ENCODE measurements at regions not wholly inside any gene's neighbourhood (a gene's known extent, or its start where the extent isn't known, plus 50 kb on each side); places are given as distances from the start of the nearest gene placed in this dataset.
"Not testable (repeated sequence)": the region's sequence is repeated elsewhere in the genome, so short reads cannot be mapped to it uniquely, and the experiment has no call there.

DNA sequence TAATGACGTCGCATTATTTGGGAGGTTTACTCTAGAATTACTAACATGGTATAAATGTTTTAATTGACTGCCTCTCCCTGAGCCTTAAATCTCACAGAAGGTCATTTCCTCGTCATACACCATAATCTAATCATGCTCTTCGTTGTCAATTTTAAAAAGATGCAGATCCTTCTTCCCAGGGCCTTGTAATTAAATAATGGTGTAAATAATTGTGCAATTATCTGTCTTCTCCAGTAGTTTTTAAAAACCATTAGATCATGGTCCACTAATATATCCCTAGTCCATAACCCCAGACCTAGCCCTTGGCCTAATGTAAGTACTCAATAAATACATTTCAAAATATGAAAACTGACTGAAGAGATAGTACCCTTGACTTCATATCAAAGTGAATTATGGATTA lies 181.5 kb upstream of the GNAI1 start:
- DNase-seq (ENCODE audit: low spot score) = no peak

GRCh38 chr7:79952399-79952798 lies 182.2 kb upstream of the GNAI1 start:
- no peak for DNase-seq (ENCODE audit: low spot score)

DNA sequence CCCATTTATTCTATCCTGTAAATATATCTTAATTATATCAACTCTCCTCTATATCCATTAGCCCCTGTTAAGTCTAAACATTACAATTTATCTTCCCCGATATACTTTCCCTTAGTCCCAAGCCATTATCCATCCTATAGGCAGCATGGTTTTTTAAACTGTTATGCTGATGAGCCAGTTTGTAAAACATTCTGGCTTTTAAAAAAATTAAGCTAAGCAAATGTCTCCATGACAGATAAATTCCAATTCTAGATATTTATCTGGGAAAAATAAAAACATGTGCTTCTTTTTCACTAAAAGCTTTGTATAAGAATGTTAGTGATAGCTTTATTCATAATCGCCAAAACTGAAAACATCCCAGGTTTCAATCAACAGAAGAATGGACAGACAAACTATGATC lies 183.2 kb upstream of the GNAI1 start:
- no peak for DNase-seq (ENCODE audit: low spot score)

- DNase-seq (ENCODE audit: low spot score) = no peak
Measured at GRCh38 chr7:79949778-79950177, 184.9 kb upstream of the GNAI1 start.

GRCh38 chr7:79936281-79936983 lies 198.2 kb upstream of the GNAI1 start:
- no peak for DNase-seq (ENCODE audit: low spot score)

DNA sequence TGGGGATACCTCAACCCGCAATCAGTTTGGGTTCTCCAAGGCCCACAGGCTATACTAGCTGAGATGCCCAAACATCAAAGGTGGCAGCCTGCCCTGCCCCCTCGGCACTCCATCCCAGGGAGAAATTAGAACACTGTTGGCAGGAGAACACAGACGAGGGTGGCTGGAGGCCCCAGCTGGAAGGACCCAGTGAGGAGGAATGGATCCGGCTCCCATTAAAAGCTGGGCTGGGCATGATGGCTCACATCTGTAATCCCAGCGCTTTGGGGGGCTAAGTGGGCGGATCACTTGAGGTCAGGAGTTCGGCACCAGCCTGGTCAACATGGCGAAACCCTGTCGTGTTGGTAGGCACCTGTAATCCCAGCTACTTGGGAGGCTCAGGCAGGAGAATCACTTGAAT lies 199.9 kb upstream of the GNAI1 start:
- no peak for DNase-seq (ENCODE audit: low spot score)

GRCh38 chr7:79933144-79933543 lies 201.5 kb upstream of the GNAI1 start:
- DNase-seq (ENCODE audit: low spot score) = no peak

DNA sequence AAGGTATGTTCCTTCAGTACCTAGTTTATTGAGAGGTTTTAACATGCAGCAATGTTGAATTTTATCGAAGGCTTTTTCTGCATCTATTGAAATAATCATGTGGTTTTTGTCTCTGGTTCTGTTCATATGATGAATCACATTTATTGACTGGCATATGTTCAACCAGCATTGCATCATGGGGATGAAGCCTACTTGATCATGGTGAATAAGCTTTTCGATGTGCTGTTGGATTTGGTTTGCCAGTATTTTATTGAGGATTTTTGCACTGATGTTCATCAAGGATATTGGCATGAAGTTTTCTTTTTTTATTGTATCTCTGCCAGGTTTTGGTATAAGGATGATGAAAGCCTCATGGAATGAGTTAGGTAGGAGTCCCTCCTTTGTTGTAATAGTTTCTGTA lies 204.0 kb upstream of the GNAI1 start:
- DNase-seq (ENCODE audit: low spot score) = no peak

DNA sequence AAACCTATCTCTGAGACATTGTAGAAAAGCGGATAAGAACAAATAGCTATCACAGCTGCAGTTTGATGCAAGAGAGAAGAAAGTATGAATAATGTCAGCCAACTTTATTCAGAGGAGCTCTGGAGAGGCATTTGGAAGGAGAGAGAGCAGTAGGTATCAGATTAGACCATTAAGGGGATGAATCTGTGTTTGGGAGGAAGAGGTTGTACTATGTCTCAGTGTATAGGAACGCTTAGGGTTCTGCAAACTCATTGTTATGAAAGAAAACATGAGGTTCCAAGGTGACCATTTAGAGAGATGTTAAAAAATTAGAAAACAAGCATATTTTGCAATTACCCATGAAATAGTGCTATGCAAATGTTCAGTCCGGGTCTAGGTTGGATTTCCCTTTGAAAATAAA lies 207.5 kb upstream of the GNAI1 start:
- DNase-seq (ENCODE audit: low spot score) = no peak

DNA sequence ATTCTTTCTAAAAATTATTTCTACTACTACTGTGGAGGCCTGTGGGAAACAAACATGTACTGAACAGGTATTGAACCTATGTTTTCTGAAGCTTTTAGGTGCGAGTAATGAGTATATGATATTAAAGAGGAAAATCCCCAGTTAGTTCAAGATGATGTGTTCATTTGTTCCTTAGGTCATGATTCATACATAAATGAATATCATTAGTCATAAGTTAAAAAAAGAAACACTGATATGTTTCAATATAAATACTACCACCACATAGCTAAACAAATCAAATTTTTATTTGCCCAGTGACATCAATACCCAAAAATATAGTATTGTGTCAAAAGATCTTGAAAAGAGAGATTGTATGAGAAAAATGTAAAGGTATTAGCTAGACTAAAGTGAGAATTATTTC lies 210.7 kb upstream of the GNAI1 start:
- no peak for DNase-seq (ENCODE audit: low spot score)

- DNase-seq (ENCODE audit: low spot score) = no peak
Measured at GRCh38 chr7:79922894-79923293, 211.7 kb upstream of the GNAI1 start.

DNA sequence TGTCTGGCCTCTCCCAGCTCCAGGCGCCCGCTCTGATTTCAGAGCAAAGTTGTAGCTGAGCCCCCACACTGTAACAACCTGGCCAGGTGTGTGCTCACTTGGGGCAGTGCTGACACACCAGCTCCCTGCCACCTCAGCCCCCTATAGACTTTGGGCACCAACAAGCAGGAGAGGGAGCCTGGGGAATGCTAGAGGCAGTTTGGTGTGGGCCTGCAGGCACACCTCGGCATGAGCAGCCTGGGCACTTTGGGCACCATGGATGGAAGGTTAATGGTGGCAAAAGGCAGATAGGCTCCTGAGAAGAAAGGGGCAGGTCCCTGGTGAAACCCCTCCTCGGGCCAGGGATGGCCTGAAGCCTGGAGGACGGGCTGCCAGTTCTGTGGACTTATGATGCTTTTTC lies 212.7 kb upstream of the GNAI1 start:
- no peak for DNase-seq (ENCODE audit: low spot score)

GRCh38 chr7:79918632-79919031 lies 216.0 kb upstream of the GNAI1 start:
- DNase-seq (ENCODE audit: low spot score) = not testable (repeated sequence)

DNA sequence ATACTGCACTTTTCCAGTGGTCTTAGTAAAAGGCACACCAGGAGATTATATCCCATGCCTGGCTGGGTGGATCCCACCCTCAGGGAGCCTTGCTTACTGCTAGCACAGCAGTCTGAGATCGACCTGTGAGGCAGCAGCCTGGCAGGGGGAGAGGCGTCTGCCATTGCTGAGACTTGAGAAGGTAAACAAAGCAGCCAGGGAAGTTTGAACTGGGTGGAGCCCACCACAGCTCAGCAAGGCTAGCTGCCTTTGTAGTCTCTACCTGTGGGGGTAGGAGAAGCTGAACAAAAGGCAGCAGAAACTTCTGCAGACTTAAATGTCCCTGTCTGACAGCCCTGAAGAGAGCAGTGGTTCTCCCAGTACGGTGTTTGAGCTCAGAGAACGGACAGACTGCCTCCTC lies 219.3 kb upstream of the GNAI1 start:
- DNase-seq (ENCODE audit: low spot score) = not testable (repeated sequence)

DNA sequence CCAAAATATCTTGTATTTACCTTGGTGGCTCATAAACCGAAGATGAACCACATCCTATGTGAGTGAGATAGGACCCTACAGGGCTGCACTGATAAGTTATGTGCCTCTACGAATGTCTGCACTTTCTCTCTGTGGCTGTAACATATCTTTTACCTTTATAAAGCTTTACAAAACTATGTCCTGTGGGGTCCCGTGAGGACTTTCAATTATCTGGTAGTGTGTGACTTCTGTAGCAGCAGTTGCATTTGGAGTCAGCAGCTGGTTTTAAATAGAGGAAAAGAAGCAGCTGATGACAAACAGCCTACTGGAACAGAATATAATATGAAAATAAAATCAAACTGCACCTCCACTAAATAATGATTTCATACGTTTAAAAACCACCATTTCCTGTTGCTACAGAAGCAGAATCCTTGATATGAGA lies 222.4 kb upstream of the GNAI1 start:
- DNase-seq (ENCODE audit: low spot score) = no peak

- no peak for DNase-seq (ENCODE audit: low spot score)
Measured at GRCh38 chr7:79911420-79911819, 223.2 kb upstream of the GNAI1 start.

DNA sequence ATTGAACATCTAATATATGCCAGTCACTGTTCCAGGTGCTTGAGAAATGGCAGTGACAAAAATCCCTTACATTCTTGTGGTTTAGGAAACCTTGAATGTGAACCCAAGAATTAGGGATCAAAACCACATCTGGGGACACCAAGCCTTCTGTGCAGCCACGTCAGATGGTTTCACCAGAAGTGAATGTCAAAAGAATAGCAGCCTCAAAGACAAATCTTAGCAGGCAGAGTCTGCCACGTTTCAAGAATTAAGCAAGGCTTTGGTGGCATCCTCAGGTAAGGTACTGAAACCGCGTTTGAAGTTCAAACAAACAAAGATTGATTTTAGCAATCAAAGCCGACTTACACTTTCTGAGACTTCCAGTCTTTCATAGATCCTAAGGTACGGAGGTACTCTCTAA lies 225.5 kb upstream of the GNAI1 start:
- no peak for DNase-seq (ENCODE audit: low spot score)

- no peak for DNase-seq (ENCODE audit: low spot score)
Measured at GRCh38 chr7:79897166-79897565, 237.5 kb upstream of the GNAI1 start.

GRCh38 chr7:79893991-79894390 lies 240.6 kb upstream of the GNAI1 start:
- no peak for DNase-seq (ENCODE audit: low spot score)

GRCh38 chr7:79882922-79883321 lies 251.7 kb upstream of the GNAI1 start:
- no peak for DNase-seq (ENCODE audit: low spot score)

DNA sequence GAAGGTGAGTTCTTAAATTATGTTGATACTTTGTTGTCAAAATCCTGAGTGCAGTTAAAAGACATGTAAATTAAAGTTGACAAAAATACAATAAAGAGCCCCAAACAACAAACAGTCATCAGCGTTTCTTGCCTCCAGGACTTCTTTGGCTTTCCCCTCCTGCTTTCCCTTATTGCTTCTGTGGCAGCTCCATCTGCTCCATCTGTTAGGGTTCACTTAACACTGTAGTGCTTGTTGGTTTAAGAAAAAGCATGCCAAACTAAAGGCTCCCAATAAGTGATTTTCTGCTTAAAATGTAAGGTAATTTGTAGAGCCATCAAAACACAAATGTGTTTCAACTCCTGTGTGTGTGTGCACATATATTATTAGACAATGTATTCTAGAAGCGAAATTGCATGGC lies 254.3 kb upstream of the GNAI1 start:
- peak; percentile 38 for DNase-seq (ENCODE audit: low spot score)

GRCh38 chr7:79877874-79878465 lies 256.7 kb upstream of the GNAI1 start:
- no peak for DNase-seq (ENCODE audit: low spot score)

- DNase-seq (ENCODE audit: low spot score) = no peak
Measured at GRCh38 chr7:79876848-79877252, 257.8 kb upstream of the GNAI1 start.

DNA sequence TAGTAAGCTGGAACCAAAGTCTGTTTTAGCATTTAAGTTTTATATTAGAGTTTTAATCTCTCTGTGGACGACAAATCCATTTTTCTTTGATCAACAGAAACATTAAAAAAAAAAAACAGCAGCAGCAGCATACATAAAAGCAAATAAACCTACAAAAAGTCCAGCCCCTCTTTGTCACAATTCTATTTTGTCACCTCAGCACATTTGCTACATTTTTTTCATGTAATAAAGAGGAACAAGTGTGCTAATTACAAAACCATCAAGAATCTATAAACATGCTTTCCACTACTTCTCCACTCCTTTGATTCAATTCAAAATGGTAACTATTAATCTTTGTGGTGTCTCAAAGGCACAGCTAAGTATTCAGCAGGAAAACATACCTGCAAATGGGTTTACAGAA lies 259.8 kb upstream of the GNAI1 start:
- DNase-seq (ENCODE audit: low spot score) = no peak
